ES-I3 (cell line): ENCODE measurements at regions not wholly inside any gene's neighbourhood (a gene's known extent, or its start where the extent isn't known, plus 50 kb on each side); places are given as distances from the start of the nearest gene placed in this dataset.

Experiments
- H3K36me3 ChIP-seq: 2 replicates; pipeline ENCODE4 v1.6.1; 2013; ENCODE audit warnings: mild to moderate bottlenecking, low read length, control low read depth, moderate library complexity; ENCODE audit not compliant: insufficient read depth
- H3K4me1 ChIP-seq: 2 replicates; pipeline ENCODE4 v1.6.1; 2013; ENCODE audit warnings: mild to moderate bottlenecking, control low read depth, low read length; ENCODE audit not compliant: insufficient read depth
- H3K9ac ChIP-seq: 2 replicates; pipeline ENCODE4 v1.6.1; 2013; ENCODE audit warnings: low read depth, mild to moderate bottlenecking, low read length, moderate library complexity
- H3K9me3 ChIP-seq: 2 replicates; pipeline ENCODE4 v1.6.1; 2013; ENCODE audit warnings: mild to moderate bottlenecking, low read length, moderate library complexity; ENCODE audit not compliant: control insufficient read depth, insufficient read depth

- Histone ChIP-seq H3K9me3 (no peaks in the 10 kb centered on the region), H3K4me1 (no peaks in the 10 kb centered on the region), H3K36me3 (no peaks in the 10 kb centered on the region), H3K9ac (no peak overlapping the region)
Measured at GRCh38 chr15:93372865-93373223, 283.8 kb upstream of the RGMA start.

- Histone ChIP-seq H3K9me3 (no peaks in the 10 kb centered on the region), H3K36me3 (no peaks in the 10 kb centered on the region), H3K9ac (no peak overlapping the region), H3K4me1 (no peaks in the 10 kb centered on the region)
Measured at GRCh38 chr15:93372208-93372864, 283.3 kb upstream of the RGMA start.

- peaks cover 23% of the 10 kb centered on the region for H3K4me1 ChIP-seq
- H3K9me3 ChIP-seq = no peaks in the 10 kb centered on the region
- H3K36me3 ChIP-seq = no peaks in the 10 kb centered on the region; the same call in 1 of the 2 replicates
- no peak overlapping the region for H3K9ac ChIP-seq
Measured at GRCh38 chr15:93366387-93367100, 277.5 kb upstream of the RGMA start.

- no peaks in the 10 kb centered on the region for H3K9me3 ChIP-seq
- no peaks in the 10 kb centered on the region; the same call in 1 of the 2 replicates for H3K36me3 ChIP-seq
- peaks cover 23% of the 10 kb centered on the region for H3K4me1 ChIP-seq
- no peak overlapping the region for H3K9ac ChIP-seq
Measured at GRCh38 chr15:93362821-93363220, 273.8 kb upstream of the RGMA start.

- H3K4me1 ChIP-seq = peaks cover 23% of the 10 kb centered on the region
- H3K9ac ChIP-seq = no peak overlapping the region; the same call in 1 of the 2 replicates
- H3K9me3 ChIP-seq = no peaks in the 10 kb centered on the region
- no peaks in the 10 kb centered on the region; the same call in 1 of the 2 replicates for H3K36me3 ChIP-seq
Measured at GRCh38 chr15:93362203-93362602, 273.2 kb upstream of the RGMA start.

- no peaks in the 10 kb centered on the region; the same call in 1 of the 2 replicates for H3K36me3 ChIP-seq
- no peaks in the 10 kb centered on the region for H3K9me3 ChIP-seq
- H3K4me1 ChIP-seq = peaks cover 20% of the 10 kb centered on the region
- no peak overlapping the region for H3K9ac ChIP-seq
Measured at GRCh38 chr15:93361703-93362102, 272.7 kb upstream of the RGMA start.

- Histone ChIP-seq H3K9ac (no peak overlapping the region), H3K4me1 (peaks cover 13% of the 10 kb centered on the region), H3K9me3 (no peaks in the 10 kb centered on the region), H3K36me3 (no peaks in the 10 kb centered on the region; the same call in 1 of the 2 replicates)
Measured at GRCh38 chr15:93360976-93361375, 272.0 kb upstream of the RGMA start.

GRCh38 chr15:93360318-93360717 lies 271.3 kb upstream of the RGMA start:
- peaks cover 6% of the 10 kb centered on the region; the same call in 1 of the 2 replicates for H3K4me1 ChIP-seq
- H3K9ac ChIP-seq = no peak overlapping the region
- no peaks in the 10 kb centered on the region; the same call in 1 of the 2 replicates for H3K36me3 ChIP-seq
- no peaks in the 10 kb centered on the region for H3K9me3 ChIP-seq

GRCh38 chr15:93359425-93360131 lies 270.6 kb upstream of the RGMA start:
- H3K36me3 ChIP-seq = no peaks in the 10 kb centered on the region; the same call in 1 of the 2 replicates
- peaks cover 6% of the 10 kb centered on the region; the same call in 1 of the 2 replicates for H3K4me1 ChIP-seq
- H3K9ac ChIP-seq = no peak overlapping the region
- H3K9me3 ChIP-seq = no peaks in the 10 kb centered on the region

- H3K9ac ChIP-seq = no peak overlapping the region
- H3K9me3 ChIP-seq = no peaks in the 10 kb centered on the region
- peaks cover 6% of the 10 kb centered on the region; the same call in 1 of the 2 replicates for H3K4me1 ChIP-seq
- H3K36me3 ChIP-seq = no peaks in the 10 kb centered on the region
Measured at GRCh38 chr15:93359060-93359408, 270.0 kb upstream of the RGMA start.

GRCh38 chr15:93358166-93359059 lies 269.4 kb upstream of the RGMA start:
- Histone ChIP-seq H3K4me1 (peaks cover 6% of the 10 kb centered on the region; the same call in 1 of the 2 replicates), H3K36me3 (no peaks in the 10 kb centered on the region), H3K9ac (no peak overlapping the region), H3K9me3 (no peaks in the 10 kb centered on the region)

GRCh38 chr15:93348711-93349545 lies 259.9 kb upstream of the RGMA start:
- Histone ChIP-seq H3K36me3 (no peaks in the 10 kb centered on the region), H3K9ac (no peak overlapping the region)

GRCh38 chr15:93347986-93348385 lies 259.0 kb upstream of the RGMA start:
- Histone ChIP-seq H3K4me1 (no peaks in the 10 kb centered on the region), H3K9me3 (peaks cover 5% of the 10 kb centered on the region), H3K36me3 (no peaks in the 10 kb centered on the region), H3K9ac (no peak overlapping the region)

More at GRCh38 chr15:93348711-93349545, 259.9 kb upstream of the RGMA start:
- Histone ChIP-seq H3K9me3 (peaks cover 5% of the 10 kb centered on the region), H3K4me1 (no peaks in the 10 kb centered on the region)
